ENCODE measurements at regions not wholly inside any gene's neighbourhood (a gene's known extent, or its start where the extent isn't known, plus 50 kb on each side); places are given as distances from the start of the nearest gene placed in this dataset.

DNA sequence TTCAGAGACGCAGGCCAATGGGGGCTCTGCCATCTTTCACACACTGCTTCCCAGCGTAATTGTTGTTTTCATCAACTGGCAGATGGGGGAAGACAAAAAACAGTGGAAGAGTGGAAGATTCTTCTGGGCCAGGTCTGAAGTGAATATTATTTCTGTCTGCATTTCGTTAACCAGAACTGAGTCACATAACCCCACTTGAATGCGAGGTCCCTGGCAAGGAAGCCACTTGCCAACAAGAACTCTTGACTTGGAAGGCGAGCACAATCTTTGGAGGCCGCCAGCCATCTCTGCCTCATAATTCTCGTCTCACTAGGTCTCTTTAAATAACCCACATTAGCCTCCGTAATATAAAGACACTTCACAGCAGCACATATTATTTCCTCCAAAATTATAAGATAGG lies 75.4 kb downstream of the CYB561 start:
- Histone ChIP-seq H3K9me3 (ENCODE audit: control insufficient read depth, low read length) (no peaks in the 10 kb centered on the region), H3K4me3 (ENCODE audit: extremely low read depth, insufficient read depth, low read length, poor library complexity, severe bottlenecking) (no peak overlapping the region)
- WGBS, 2 experiments (ENCODE audit: insufficient coverage in 2 of 2): 96 to 100% methylated on average over 6 of the region's 8 CpGs

GRCh38 chr17:63376949-63377348 lies 69.2 kb downstream of the CYB561 start:
- Histone ChIP-seq H3K4me3 (ENCODE audit: extremely low read depth, insufficient read depth, low read length, poor library complexity, severe bottlenecking) (no peak overlapping the region), H3K36me3 (ENCODE audit: control insufficient read depth, insufficient read depth, low read length) (peaks cover 25% of the 10 kb centered on the region), H3K4me1 (ENCODE audit: control insufficient read depth, insufficient read depth, low read length, poor library complexity, severe bottlenecking) (peaks cover 13% of the 10 kb centered on the region), H3K9me3 (ENCODE audit: control insufficient read depth, low read length) (peaks cover 9% of the 10 kb centered on the region), H3K27ac (ENCODE audit: low read depth, low read length, severe bottlenecking) (no peak overlapping the region)
- 83 to 100% methylated on average over 1 to 3 of the region's 3 CpGs for WGBS, 2 experiments (ENCODE audit: insufficient coverage in 2 of 2)

More for the DNA sequence above, 75.4 kb downstream of the CYB561 start:
- Histone ChIP-seq H3K36me3 (ENCODE audit: control insufficient read depth, insufficient read depth, low read length) (peaks cover 6% of the 10 kb centered on the region), H3K27ac (ENCODE audit: low read depth, low read length, severe bottlenecking) (no peak overlapping the region), H3K4me1 (ENCODE audit: control insufficient read depth, insufficient read depth, low read length, poor library complexity, severe bottlenecking) (peaks cover 4% of the 10 kb centered on the region)

DNA sequence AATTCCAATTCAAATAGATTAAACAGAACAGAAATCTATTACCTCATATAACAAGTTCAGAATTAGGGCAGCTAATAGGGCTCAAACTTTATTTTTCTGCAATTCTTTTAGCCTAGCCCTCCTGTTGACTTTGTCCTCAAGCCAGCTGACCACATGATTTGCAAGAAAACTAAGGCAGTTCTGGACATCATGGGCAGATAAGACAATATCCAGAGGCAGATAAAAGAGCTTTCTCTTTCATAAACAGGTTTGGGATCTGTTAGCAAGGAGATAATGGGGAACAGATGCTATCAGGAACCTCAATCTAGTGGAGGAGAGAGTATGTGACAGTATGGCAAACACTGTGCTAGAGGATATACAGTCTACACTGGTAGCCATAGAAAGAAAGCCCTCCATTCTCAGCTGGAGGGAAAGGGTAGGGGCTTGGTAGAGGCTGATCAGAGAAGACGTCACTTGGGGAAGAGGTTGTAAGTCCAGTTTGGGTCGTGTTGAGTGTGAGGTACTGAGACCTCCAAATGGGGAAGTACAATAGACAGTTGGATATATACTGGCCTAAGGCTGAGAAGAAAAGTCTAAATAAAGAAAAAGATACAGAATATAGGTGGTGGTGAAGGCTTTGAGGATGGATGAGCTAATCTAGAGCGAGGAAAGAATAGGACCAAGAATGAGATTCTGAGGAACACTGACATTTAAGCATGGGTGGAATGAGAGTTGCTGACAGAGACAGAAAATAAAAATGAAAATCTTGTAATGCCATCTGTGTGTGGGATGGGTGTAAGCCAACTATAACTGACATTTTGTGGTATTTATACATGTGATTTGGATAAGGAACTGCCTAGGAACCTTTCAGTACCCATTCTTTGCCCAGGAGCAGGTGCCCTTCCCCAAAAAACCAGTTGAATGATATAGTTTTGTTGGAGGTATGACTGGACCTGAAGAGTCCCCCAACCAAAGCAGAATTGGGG lies 67.4 kb downstream of the CYB561 start:
- Histone ChIP-seq H3K27ac (ENCODE audit: low read depth, low read length, severe bottlenecking) (no peak overlapping the region), H3K36me3 (ENCODE audit: control insufficient read depth, insufficient read depth, low read length) (peaks cover 23% of the 10 kb centered on the region), H3K4me3 (ENCODE audit: extremely low read depth, insufficient read depth, low read length, poor library complexity, severe bottlenecking) (no peak overlapping the region), H3K4me1 (ENCODE audit: control insufficient read depth, insufficient read depth, low read length, poor library complexity, severe bottlenecking) (peaks cover 16% of the 10 kb centered on the region), H3K9me3 (ENCODE audit: control insufficient read depth, low read length) (peaks cover 9% of the 10 kb centered on the region)
- 72 to 73% methylated on average over 3 of the region's 3 CpGs for WGBS, 2 experiments (ENCODE audit: insufficient coverage in 2 of 2)

DNA sequence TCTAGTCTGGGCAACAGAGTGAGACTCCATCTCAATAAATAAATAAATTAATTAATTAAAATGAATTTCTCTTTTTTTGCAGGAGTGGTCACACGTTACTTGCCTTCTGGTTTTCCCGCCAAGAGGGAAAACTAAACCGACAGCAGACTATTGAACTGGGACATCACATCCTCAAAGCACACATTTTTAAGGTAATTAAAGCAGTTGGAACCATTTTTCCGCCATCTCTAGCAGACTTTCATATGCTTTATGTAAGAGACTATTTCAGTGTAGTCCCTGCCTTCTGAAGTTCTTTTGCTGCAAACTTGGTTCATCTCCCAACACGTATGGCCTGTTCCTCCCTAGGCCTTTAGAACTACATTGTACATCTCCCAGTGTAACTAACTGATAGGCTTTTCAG lies 66.5 kb downstream of the CYB561 start:
- H3K4me3 ChIP-seq (ENCODE audit: extremely low read depth, insufficient read depth, low read length, poor library complexity, severe bottlenecking): no peak overlapping the region
- H3K36me3 ChIP-seq (ENCODE audit: control insufficient read depth, insufficient read depth, low read length): peaks cover 23% of the 10 kb centered on the region
- H3K27ac ChIP-seq (ENCODE audit: low read depth, low read length, severe bottlenecking): no peak overlapping the region
- 87 to 88% methylated on average over 3 of the region's 5 CpGs for WGBS, 2 experiments (ENCODE audit: insufficient coverage in 2 of 2)
- peaks cover 9% of the 10 kb centered on the region for H3K9me3 ChIP-seq (ENCODE audit: control insufficient read depth, low read length)
- H3K4me1 ChIP-seq (ENCODE audit: control insufficient read depth, insufficient read depth, low read length, poor library complexity, severe bottlenecking): peaks cover 16% of the 10 kb centered on the region

DNA sequence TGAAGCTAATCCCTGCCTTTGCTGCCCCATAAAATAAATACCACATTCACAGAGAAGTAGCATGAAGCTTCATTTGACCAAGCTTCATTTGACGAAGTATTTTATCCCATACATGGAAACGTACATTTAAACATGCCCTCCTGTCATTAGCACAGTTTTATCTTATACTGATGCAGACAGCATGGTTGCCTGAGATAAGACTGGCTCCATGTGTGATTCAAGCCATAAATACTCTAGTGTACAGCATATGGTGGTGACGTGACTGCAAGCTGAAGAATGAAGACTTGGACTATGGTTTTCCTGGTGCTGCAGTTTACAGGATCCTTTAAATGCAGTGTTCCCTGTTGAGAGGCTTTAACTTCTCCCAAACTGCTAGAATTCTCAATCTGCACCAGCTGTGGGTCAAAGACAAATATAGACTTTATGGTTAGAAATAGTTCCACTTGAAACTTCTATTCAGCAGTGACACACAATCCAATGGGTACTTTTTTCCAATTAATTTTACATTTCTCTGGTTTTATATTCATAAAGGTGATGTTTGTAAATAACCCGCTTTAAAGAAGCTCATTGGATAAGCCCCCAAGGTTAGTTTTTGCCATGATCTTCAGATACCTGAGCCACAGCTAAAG lies 64.9 kb downstream of the CYB561 start:
- WGBS, 2 experiments (ENCODE audit: insufficient coverage in 2 of 2): 92 to 94% methylated on average over 2 to 3 of the region's 4 CpGs
- peaks cover 16% of the 10 kb centered on the region for H3K4me1 ChIP-seq (ENCODE audit: control insufficient read depth, insufficient read depth, low read length, poor library complexity, severe bottlenecking)
- H3K4me3 ChIP-seq (ENCODE audit: extremely low read depth, insufficient read depth, low read length, poor library complexity, severe bottlenecking): no peak overlapping the region
- peaks cover 9% of the 10 kb centered on the region for H3K9me3 ChIP-seq (ENCODE audit: control insufficient read depth, low read length)
- H3K27ac ChIP-seq (ENCODE audit: low read depth, low read length, severe bottlenecking): peak overlapping the region; percentile 25
- H3K36me3 ChIP-seq (ENCODE audit: control insufficient read depth, insufficient read depth, low read length): peaks cover 23% of the 10 kb centered on the region

- 100% methylated on average over 2 of the region's 2 CpGs for WGBS, 2 experiments (ENCODE audit: insufficient coverage in 2 of 2)
- Histone ChIP-seq H3K4me1 (ENCODE audit: control insufficient read depth, insufficient read depth, low read length, poor library complexity, severe bottlenecking) (peaks cover 16% of the 10 kb centered on the region), H3K9me3 (ENCODE audit: control insufficient read depth, low read length) (peaks cover 7% of the 10 kb centered on the region), H3K27ac (ENCODE audit: low read depth, low read length, severe bottlenecking) (no peak overlapping the region), H3K4me3 (ENCODE audit: extremely low read depth, insufficient read depth, low read length, poor library complexity, severe bottlenecking) (no peak overlapping the region), H3K36me3 (ENCODE audit: control insufficient read depth, insufficient read depth, low read length) (peaks cover 15% of the 10 kb centered on the region)
These were observed 64.0 kb downstream of the CYB561 start for GRCh38 chr17:63382136-63382535.
